Sciatic nerve (tissue), 2 donors: ENCODE measurements at regions not wholly inside any gene's neighbourhood (a gene's known extent, or its start where the extent isn't known, plus 50 kb on each side); places are given as distances from the start of the nearest gene placed in this dataset.

Source experiments
- ATAC-seq: fragments of 200-7000 bp; cut with Tn5 transposase; one replicate; pipeline ENCODE4 v1.9.1; 2020; ENCODE audit warnings: mild to moderate bottlenecking, moderate library complexity
- DNase-seq: peaks from one replicate; pipeline ENCODE4 v3.0.0-alpha.2; 2020; ENCODE audit warnings: low spot score
- intact Hi-C: fragments of 100-400 bp; cut with DNase I; formaldehyde crosslinking; loops from one replicate; pipeline ENCODE4 v1.14.2; 2022
- donor health status: DM: no; HTN: no; CAD: no.
- donor health status: DM: no; HTN: no; CAD: no.

DNA sequence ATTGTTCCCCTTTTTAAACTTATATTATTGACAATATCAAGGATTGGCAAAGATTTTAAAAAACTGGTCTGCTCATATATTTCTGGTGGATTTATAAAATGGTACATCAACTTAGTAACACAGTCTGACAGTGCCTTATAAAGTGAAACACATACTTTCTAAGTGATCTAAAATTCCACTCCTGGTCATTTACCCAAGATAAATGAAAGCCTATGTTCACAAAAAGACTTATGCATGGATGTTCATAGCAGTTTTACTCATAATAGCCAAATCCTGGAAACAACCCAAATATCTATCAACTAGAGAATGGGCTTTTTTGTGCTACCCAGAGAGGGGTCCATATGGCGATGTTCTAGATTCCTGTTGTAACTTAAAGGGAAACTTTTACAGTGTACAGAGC lies 222.4 kb upstream of the FAM83B start:
- ATAC-seq (no peak), DNase-seq (no peak)
- intact Hi-C loops: no loop called here

- ATAC-seq: no peak
- DNase-seq: no peak
- intact Hi-C loops: no loop called here
These were observed 221.8 kb upstream of the FAM83B start for GRCh38 chr6:54624779-54625178.

DNA sequence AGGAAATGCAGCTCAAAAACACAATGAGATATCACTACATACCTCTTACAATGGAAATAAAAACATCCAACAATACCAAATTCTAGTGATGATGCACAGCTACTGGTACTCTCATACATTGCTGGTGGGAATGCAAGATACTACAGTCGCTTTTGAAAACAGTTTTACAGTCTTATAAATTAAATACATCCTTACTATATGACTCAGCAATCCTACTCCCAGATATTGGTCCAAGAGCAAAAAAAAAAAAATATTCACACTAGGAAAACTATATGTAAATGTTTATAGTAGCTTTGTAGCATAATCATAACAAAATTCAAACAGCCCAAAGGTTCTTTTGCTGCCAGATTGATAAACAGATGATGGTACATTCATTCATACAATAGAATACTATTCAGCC lies 217.4 kb upstream of the FAM83B start:
- ATAC-seq (no peak), DNase-seq (no peak)
- intact Hi-C loops: no loop called here

DNA sequence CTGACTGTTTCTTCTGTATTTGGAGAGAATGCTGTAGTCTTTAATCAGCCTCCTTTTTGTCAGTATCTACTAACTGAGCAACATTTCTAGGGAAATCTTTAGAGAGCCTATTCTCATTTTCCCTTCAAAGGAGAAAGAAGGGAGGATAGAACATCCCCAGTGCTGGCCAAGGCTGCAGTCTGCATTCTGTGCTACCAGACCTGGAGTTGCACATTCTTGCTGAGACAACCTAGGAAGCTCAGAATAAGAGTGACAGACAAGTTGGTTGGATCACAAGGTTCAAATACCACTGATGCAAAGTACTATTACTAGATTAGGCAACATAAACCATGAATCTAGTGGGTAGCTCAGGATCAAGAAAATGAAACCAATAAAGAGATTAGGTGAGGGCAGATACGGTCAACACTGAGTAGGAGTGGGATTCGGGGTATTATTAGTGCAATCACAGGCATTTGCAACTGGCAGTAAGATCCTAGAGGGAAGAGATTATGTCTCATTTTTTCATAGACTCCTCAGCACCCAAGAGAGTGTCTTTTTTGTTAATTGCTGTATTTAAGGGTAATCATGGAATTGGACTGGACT lies 213.5 kb upstream of the FAM83B start:
- DNase-seq (no peak), ATAC-seq (no peak)
- intact Hi-C loops: no loop called here

DNA sequence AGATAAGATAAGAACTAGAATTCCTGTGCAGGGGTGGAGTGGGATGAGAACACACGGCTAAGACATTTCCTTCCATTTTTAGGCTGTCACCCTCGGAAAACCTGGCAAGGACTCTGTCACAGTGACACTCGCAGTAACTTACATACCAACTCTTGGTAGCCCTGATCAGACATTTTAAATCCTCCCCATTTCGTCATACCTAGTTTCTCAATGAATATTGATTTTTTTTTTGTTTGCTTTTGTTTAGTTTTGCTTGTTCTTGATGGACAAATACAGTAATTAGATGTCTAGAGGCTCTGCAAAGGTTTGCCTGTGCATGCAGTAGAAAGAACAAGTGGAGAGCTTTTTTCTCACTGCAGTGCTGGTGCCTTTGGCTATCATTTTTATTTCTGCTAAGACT lies 213.0 kb upstream of the FAM83B start:
- intact Hi-C loops: no loop called here
- DNase-seq (no peak), ATAC-seq (no peak)

DNA sequence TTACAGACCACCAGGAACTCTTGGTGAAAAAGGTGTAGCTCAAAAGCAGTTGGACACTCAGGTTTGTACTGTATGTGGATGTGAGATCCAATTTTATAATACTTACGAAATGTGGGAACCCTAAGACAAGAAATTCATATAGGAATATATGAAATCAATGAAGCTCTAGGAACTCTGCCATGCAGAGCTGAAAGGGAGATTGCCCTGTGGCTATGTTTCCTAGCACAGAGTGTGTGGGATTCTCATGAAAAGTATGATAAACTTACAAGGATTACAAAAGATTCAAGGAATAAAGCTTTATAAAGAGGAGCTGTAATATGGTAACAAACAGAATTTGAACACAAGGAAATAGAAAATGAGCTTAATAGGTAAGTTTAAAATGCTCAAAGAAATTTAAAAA lies 205.7 kb upstream of the FAM83B start:
- intact Hi-C loops: no loop called here
- DNase-seq (no peak), ATAC-seq (no peak)

GRCh38 chr6:54646069-54646950 lies 200.3 kb upstream of the FAM83B start:
- intact Hi-C loops: no loop called here
- DNase-seq: no peak
- peak; percentile 92 for ATAC-seq

DNA sequence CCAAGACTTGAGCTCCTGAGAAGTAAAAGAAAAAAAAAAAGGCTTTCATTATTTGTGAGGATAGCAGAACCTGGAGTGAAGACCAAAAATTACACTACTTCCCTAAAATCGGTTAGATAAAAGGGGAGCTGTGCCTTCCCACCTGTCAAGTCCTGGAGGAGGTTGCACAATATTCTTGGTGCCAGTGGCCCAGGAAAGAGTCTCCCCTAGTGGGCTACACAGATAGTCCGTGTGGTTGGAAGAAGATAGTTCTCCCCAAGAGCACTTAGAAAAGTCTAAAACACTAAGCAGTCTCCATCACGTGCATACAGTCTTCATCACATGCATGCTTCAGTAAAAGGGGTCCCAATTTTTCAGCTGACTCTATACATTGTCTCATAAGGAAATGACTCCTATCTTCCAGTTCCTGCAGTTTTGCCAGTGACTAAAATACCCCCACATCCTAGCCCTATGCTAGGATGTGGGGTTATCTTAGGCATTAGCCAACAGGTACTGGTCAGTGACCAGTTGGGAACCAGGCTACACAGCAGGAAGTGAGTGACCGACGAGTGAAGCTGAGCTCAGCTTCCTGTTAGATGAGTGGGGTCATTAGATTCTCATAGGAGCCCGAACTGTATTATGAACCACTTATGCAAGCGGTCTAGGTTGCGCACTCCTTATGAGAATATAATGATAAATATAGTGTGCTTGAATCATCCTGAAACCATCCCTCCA lies 199.5 kb upstream of the FAM83B start:
- DNase-seq: no peak
- intact Hi-C loops: no loop called here
- ATAC-seq: peak; percentile 57

- intact Hi-C loops: no loop called here
- no peak for DNase-seq
- ATAC-seq: no peak
These were observed 192.2 kb upstream of the FAM83B start for GRCh38 chr6:54654381-54654780.

GRCh38 chr6:54655162-54655561 lies 191.4 kb upstream of the FAM83B start:
- ATAC-seq (no peak), DNase-seq (no peak)
- intact Hi-C loops: no loop called here

GRCh38 chr6:54665278-54665677 lies 181.3 kb upstream of the FAM83B start:
- intact Hi-C loops: no loop called here
- DNase-seq: no peak
- no peak for ATAC-seq

- DNase-seq (no peak), ATAC-seq (no peak)
- intact Hi-C loops: no loop called here
These were observed 166.0 kb upstream of the FAM83B start for GRCh38 chr6:54680531-54680930.

- intact Hi-C loops: no loop called here
- no peak for DNase-seq
- ATAC-seq: no peak
These were observed 165.3 kb upstream of the FAM83B start for GRCh38 chr6:54681267-54681666.

DNA sequence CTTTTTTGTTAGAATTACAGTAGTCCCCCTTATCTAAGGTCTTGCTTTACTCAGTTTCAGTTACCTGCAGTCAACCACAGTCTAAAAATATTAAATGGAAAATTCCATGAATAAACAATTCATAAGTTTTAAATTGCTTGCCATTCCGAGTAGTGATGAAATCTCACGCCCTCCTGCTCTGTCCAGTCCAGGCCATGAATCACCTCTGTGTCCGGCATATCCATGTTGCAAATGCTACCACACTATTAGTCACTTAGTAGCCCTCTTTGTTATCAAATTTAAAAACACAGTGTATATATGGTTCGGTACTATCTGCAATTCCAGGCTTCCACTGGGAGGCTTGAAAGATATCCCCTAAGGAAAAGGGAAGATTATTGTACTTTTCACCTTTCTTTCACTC lies 164.6 kb upstream of the FAM83B start:
- ATAC-seq (no peak), DNase-seq (no peak)
- intact Hi-C loops: no loop called here

DNA sequence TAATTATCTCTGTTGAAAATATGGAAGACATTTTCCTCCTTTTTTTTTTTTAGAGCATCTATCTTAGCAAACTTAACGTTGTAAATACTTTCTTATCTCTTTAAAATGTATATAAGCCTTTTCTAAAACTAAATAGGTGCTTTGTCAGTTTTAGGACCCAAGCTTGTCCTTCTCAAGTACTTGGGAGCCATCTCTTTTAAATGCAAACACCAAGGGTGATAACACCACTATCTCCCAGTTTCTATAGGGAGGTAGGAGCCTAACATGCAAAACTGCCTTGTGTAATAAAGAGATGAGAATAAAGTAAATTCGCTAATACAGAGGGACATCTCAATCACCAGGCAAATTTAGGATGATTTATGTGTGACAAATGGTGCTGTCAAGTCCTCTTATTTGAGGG lies 157.0 kb upstream of the FAM83B start:
- DNase-seq: no peak
- intact Hi-C loops: no loop called here
- ATAC-seq: no peak

DNA sequence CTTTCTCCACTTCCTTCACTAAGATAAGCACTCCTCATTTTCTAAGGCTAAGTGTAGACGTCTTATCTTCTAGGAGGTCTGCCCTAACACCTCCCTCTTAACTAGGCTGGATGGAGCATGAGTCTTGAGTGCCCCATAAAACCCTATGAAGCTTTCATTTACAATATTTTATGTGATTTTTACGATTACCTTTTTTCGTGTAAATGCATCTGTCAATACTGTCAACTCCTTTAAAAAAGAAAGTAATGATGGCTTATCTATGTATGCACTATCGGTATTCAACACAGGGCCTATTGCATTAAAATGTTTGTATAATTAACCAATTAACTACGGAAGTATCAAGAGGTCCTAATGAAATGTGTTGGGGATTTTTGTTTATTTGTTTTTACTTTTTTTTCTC lies 156.0 kb upstream of the FAM83B start:
- intact Hi-C loops: no loop called here
- no peak for ATAC-seq
- no peak for DNase-seq

DNA sequence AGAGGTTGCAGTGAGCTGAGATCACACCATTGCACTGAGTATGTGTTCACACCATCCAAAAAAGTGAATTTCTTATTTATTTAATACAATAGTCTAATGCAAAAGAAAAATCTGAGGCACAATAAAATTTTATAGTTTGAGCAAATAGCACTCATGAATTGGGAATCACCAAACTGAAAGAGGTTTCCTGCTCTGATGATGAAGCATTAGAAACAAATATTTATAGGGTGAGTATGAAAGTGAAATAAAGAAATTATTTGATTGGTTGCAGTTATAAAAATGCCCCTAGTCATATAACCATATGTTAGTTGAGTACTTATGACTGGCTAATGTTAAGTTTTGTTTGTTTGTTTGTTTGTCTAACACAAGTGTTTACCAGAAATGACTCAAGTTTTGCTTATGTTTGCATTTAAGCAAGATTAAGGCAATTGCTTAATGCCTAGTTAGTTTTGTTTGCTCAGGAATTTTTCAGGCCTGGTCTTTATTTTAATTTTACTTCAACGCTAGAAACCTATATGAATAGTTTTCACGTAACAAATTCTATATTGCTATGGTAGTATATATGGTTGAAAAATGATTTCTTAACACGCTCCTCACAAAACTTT lies 151.5 kb upstream of the FAM83B start:
- ATAC-seq (no peak), DNase-seq (no peak)
- intact Hi-C loops: no loop called here

DNA sequence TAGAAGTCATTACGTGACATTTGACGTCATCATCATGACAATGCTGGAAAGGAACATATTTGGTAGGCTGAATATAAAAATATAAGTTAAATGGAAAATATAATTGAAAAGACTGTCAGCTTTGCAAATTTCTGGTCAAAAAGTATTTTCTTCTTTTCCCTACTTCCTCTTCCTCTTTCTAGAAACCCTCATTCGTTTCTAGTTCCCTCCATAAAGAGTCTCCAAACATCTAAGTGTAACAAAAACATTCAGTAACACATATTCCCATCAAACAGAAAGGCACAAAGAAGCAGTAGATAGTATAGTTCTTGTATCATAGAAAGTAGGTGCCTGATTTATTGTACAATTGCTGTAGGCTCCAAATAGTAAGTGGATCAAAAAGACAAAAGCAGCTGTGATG lies 150.8 kb upstream of the FAM83B start:
- intact Hi-C loops: no loop called here
- ATAC-seq: no peak
- no peak for DNase-seq

GRCh38 chr6:54697424-54697823 lies 149.1 kb upstream of the FAM83B start:
- intact Hi-C loops: no loop called here
- DNase-seq (no peak), ATAC-seq (no peak)

- intact Hi-C loops: no loop called here
- DNase-seq (no peak), ATAC-seq (no peak)
These were observed 147.6 kb upstream of the FAM83B start for GRCh38 chr6:54698974-54699373.
